ENCODE measurements at regions not wholly inside any gene's neighbourhood (a gene's known extent, or its start where the extent isn't known, plus 50 kb on each side); places are given as distances from the start of the nearest gene placed in this dataset.

DNA sequence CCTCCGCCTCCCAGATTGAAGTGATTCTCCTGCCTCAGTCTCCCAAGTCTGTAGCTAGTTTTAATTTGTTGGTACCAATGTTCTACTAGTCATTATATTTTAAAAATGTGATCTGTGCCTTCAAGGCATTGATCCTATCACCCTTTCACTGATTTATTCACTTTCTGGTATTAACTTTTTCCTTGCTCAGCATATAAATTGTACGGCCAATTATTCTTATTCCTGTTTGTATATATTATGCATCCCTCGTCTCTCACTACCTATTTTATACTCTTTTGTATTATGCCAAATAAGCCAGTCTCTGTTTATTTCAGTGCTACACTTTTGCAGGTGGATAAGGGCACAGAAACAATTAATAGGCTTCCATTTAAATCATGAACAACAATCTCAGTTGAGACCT is 620.2 kb upstream of the BCHE start:
- Mint-ChIP-seq H3K27ac (ENCODE audit: unreplicated experiment) (no peak overlapping the region), H3K4me3 (ENCODE audit: unreplicated experiment) (no peak overlapping the region), H3K36me3 (ENCODE audit: low read depth, unreplicated experiment) (no peaks in the 10 kb centered on the region), H3K27me3 (ENCODE audit: unreplicated experiment) (no peaks in the 10 kb centered on the region), H3K4me1 (ENCODE audit: unreplicated experiment) (no peaks in the 10 kb centered on the region), H3K9me3 (ENCODE audit: unreplicated experiment) (no peaks in the 10 kb centered on the region)
- no peak for TF ChIP-seq CTCF (IDR thresholded peaks at IDR 0.05; ENCODE audit: unreplicated experiment)
- DNase-seq (ENCODE audit: low spot score): no peak

GRCh38 chr3:166456286-166456685 is 619.1 kb upstream of the BCHE start:
- H3K4me1 Mint-ChIP-seq (ENCODE audit: unreplicated experiment): no peaks in the 10 kb centered on the region
- H3K27me3 Mint-ChIP-seq (ENCODE audit: unreplicated experiment): no peaks in the 10 kb centered on the region
- H3K9me3 Mint-ChIP-seq (ENCODE audit: unreplicated experiment): no peaks in the 10 kb centered on the region
- DNase-seq (ENCODE audit: low spot score): no peak
- H3K36me3 Mint-ChIP-seq (ENCODE audit: low read depth, unreplicated experiment): no peaks in the 10 kb centered on the region
- H3K27ac Mint-ChIP-seq (ENCODE audit: unreplicated experiment): no peak overlapping the region
- no peak overlapping the region for H3K4me3 Mint-ChIP-seq (ENCODE audit: unreplicated experiment)
- no peak for TF ChIP-seq CTCF (IDR thresholded peaks at IDR 0.05; ENCODE audit: unreplicated experiment)

- DNase-seq (ENCODE audit: low spot score): no peak
- TF ChIP-seq CTCF (IDR thresholded peaks at IDR 0.05; ENCODE audit: unreplicated experiment): no peak
- H3K27ac Mint-ChIP-seq (ENCODE audit: unreplicated experiment): no peak overlapping the region
- no peaks in the 10 kb centered on the region for H3K4me1 Mint-ChIP-seq (ENCODE audit: unreplicated experiment)
- H3K9me3 Mint-ChIP-seq (ENCODE audit: unreplicated experiment): no peaks in the 10 kb centered on the region
- no peak overlapping the region for H3K4me3 Mint-ChIP-seq (ENCODE audit: unreplicated experiment)
- H3K27me3 Mint-ChIP-seq (ENCODE audit: unreplicated experiment): no peaks in the 10 kb centered on the region
- H3K36me3 Mint-ChIP-seq (ENCODE audit: low read depth, unreplicated experiment): no peaks in the 10 kb centered on the region
Measured at GRCh38 chr3:166455744-166456143, 618.5 kb upstream of the BCHE start.

- Mint-ChIP-seq H3K27me3 (ENCODE audit: unreplicated experiment) (no peaks in the 10 kb centered on the region), H3K27ac (ENCODE audit: unreplicated experiment) (no peak overlapping the region), H3K4me3 (ENCODE audit: unreplicated experiment) (no peak overlapping the region), H3K4me1 (ENCODE audit: unreplicated experiment) (no peaks in the 10 kb centered on the region), H3K36me3 (ENCODE audit: low read depth, unreplicated experiment) (no peaks in the 10 kb centered on the region), H3K9me3 (ENCODE audit: unreplicated experiment) (no peaks in the 10 kb centered on the region)
- TF ChIP-seq CTCF (IDR thresholded peaks at IDR 0.05; ENCODE audit: unreplicated experiment): no peak
- DNase-seq (ENCODE audit: low spot score): no peak
Measured at GRCh38 chr3:166453478-166453877, 616.3 kb upstream of the BCHE start.

- H3K27ac Mint-ChIP-seq (ENCODE audit: unreplicated experiment): no peak overlapping the region
- no peaks in the 10 kb centered on the region for H3K4me1 Mint-ChIP-seq (ENCODE audit: unreplicated experiment)
- no peaks in the 10 kb centered on the region for H3K9me3 Mint-ChIP-seq (ENCODE audit: unreplicated experiment)
- H3K4me3 Mint-ChIP-seq (ENCODE audit: unreplicated experiment): no peak overlapping the region
- H3K27me3 Mint-ChIP-seq (ENCODE audit: unreplicated experiment): no peaks in the 10 kb centered on the region
- no peak for DNase-seq (ENCODE audit: low spot score)
- TF ChIP-seq CTCF (IDR thresholded peaks at IDR 0.05; ENCODE audit: unreplicated experiment): no peak
- H3K36me3 Mint-ChIP-seq (ENCODE audit: low read depth, unreplicated experiment): no peaks in the 10 kb centered on the region
Measured at GRCh38 chr3:166451997-166452396, 614.8 kb upstream of the BCHE start.

All from endothelial cell (in vitro differentiated cells).